Duodenal mucosa (tissue), 2 donors: ENCODE measurements at regions not wholly inside any gene's neighbourhood (a gene's known extent, or its start where the extent isn't known, plus 50 kb on each side); places are given as distances from the start of the nearest gene placed in this dataset.

Experiments
- H3K27ac ChIP-seq: one replicate; pipeline ENCODE4 v1.7.0; 2013; ENCODE audit warnings: low read depth, low read length
- H3K27me3 ChIP-seq, 2 donors: one replicate each; pipeline ENCODE4 v1.7.0; 2013; ENCODE audit warnings: low read length in 2 of 2, control low read depth in 1 of 2; ENCODE audit not compliant: insufficient read depth in 2 of 2, control insufficient read depth in 1 of 2
- H3K36me3 ChIP-seq, 2 donors: one replicate each; pipeline ENCODE4 v1.7.0; 2013; ENCODE audit warnings: low read length in 2 of 2, control low read depth in 1 of 2; ENCODE audit not compliant: insufficient read depth in 2 of 2, control insufficient read depth in 1 of 2
- H3K4me1 ChIP-seq, 2 donors: one replicate each; pipeline ENCODE4 v1.7.0; 2013; ENCODE audit warnings: low read length in 2 of 2, control low read depth in 1 of 2; ENCODE audit not compliant: insufficient read depth in 2 of 2, control insufficient read depth in 1 of 2
- H3K4me3 ChIP-seq, 2 donors: one replicate each; pipeline ENCODE4 v1.7.0; 2013; ENCODE audit warnings: low read length in 2 of 2, low read depth in 1 of 2
- H3K9ac ChIP-seq, 2 donors: one replicate each; pipeline ENCODE4 v1.7.0; 2013; ENCODE audit warnings: low read length in 2 of 2, low read depth in 1 of 2
- H3K9me3 ChIP-seq, 2 donors: one replicate each; pipeline ENCODE4 v1.7.0; 2013; ENCODE audit warnings: low read length in 2 of 2, control low read depth in 1 of 2; ENCODE audit not compliant: control insufficient read depth in 1 of 2

DNA sequence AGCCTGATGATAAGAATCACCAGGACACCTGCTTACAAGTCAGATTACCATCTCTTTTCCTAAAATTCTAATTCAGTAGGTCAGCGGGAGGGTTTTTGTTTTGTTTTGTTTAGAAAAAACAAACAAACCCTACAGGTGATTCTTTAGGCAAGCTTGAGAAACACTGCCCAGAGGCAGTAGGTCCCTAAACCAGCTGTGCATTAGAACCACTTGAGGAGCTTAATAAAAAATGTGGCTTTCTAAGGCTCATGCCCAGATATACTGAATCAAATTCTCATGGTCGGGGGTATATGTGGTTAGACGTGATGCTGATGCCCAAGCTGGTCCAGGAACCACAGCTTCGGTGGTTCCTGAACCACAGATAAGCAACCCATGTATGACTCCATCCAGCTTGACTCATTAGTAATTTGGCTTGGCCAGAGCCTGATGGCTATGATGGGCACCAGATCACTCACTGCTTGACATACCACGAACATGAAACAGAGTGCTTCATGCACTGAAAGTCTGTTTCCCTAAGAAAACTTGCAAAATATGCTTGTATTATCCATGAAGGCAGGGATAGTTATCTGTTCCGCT lies 338.1 kb upstream of the F9 start:
- H3K27ac ChIP-seq, result no peak overlapping the region
- peaks cover 0 to 18% of the 10 kb centered on the region in 2 donors for H3K27me3 ChIP-seq
- no peaks in the 10 kb centered on the region for H3K36me3 ChIP-seq
- H3K4me3 ChIP-seq, result no peak overlapping the region
- H3K9me3 ChIP-seq, result no peaks in the 10 kb centered on the region
- no peak overlapping the region for H3K9ac ChIP-seq
- no peaks in the 10 kb centered on the region for H3K4me1 ChIP-seq

- Histone ChIP-seq H3K27ac (no peak overlapping the region), H3K4me3 (no peak overlapping the region), H3K36me3 (no peaks in the 10 kb centered on the region), H3K27me3 (peaks cover 0 to 18% of the 10 kb centered on the region in 2 donors), H3K4me1 (no peaks in the 10 kb centered on the region), H3K9me3 (no peaks in the 10 kb centered on the region), H3K9ac (no peak overlapping the region)
These were observed 338.7 kb upstream of the F9 start for GRCh38 chrX:139191746-139192385.

- Histone ChIP-seq H3K27ac (no peak overlapping the region), H3K27me3 (peaks cover 0 to 13% of the 10 kb centered on the region in 2 donors), H3K4me3 (no peak overlapping the region), H3K4me1 (no peaks in the 10 kb centered on the region), H3K9me3 (no peaks in the 10 kb centered on the region), H3K36me3 (no peaks in the 10 kb centered on the region), H3K9ac (no peak overlapping the region)
These were observed 339.3 kb upstream of the F9 start for GRCh38 chrX:139191286-139191685.

DNA sequence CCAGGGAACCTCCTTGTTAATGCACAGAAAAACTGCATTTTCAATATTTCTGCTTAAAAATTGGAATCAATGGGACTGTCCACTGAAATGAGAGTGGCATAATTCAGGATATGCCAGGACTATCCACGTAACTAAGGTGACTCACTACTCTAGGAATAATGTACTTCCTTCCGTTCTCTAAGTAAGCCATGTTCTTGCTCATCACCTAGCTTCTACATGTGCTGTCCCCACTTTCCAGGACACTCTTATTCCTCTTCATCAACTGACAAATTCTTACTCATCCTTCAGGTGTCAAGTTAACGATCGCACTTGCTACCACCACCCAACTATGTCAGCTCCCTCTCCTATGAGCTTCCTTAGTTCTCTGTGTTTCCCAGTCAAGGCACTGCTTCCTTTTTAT lies 342.8 kb upstream of the F9 start:
- Histone ChIP-seq H3K36me3 (no peaks in the 10 kb centered on the region), H3K4me1 (no peaks in the 10 kb centered on the region), H3K27ac (no peak overlapping the region), H3K4me3 (no peak overlapping the region), H3K27me3 (no peaks in the 10 kb centered on the region), H3K9ac (no peak overlapping the region), H3K9me3 (no peaks in the 10 kb centered on the region)

DNA sequence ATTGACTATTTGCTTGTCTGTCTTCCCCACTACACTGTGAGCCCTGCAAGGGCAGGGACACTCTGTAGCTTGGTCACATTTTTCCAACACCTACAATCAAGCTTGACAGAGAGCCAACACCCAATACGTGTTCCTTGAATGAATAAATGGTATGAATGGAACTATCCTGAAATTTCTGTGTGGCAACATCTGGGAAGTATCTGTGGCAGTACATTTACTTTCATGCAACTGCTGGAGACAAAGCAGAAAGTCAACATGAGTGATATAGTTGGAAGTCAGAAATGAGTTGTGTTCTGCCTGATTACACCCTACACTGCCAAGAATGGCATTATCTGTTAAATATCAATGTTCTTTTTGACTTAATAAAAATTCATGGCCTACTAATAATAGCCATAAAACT lies 343.5 kb upstream of the F9 start:
- Histone ChIP-seq H3K4me3 (no peak overlapping the region), H3K36me3 (no peaks in the 10 kb centered on the region), H3K4me1 (no peaks in the 10 kb centered on the region), H3K27me3 (no peaks in the 10 kb centered on the region), H3K9ac (no peak overlapping the region), H3K9me3 (no peaks in the 10 kb centered on the region), H3K27ac (no peak overlapping the region)

DNA sequence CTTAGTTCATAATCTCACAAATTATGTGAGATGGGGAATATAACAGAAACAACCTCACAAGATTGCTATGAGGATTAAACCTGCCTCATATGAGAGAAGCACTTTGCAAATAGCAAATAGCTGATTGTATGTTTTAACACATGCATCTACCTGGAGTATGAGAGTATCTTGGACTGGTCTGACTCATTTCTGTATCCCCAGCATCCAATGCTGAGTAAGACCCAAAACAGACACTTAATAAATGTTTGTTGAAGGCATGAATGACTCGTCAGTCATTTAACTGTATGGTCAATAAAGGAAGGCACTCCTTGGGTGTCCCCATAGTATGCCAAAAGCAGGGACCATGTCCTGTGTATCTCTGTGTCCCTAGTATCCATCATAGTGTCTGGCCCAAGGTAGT lies 350.9 kb upstream of the F9 start:
- H3K27me3 ChIP-seq, result no peaks in the 10 kb centered on the region
- no peak overlapping the region for H3K27ac ChIP-seq
- H3K36me3 ChIP-seq, result no peaks in the 10 kb centered on the region
- no peaks in the 10 kb centered on the region for H3K9me3 ChIP-seq
- H3K4me1 ChIP-seq, result no peaks in the 10 kb centered on the region
- no peak overlapping the region for H3K9ac ChIP-seq
- no peak overlapping the region for H3K4me3 ChIP-seq

GRCh38 chrX:139178980-139179379 lies 351.6 kb upstream of the F9 start:
- H3K4me3 ChIP-seq, result no peak overlapping the region
- no peaks in the 10 kb centered on the region for H3K4me1 ChIP-seq
- H3K36me3 ChIP-seq, result no peaks in the 10 kb centered on the region
- H3K9me3 ChIP-seq, result no peaks in the 10 kb centered on the region
- no peaks in the 10 kb centered on the region for H3K27me3 ChIP-seq
- no peak overlapping the region for H3K27ac ChIP-seq
- no peak overlapping the region for H3K9ac ChIP-seq

DNA sequence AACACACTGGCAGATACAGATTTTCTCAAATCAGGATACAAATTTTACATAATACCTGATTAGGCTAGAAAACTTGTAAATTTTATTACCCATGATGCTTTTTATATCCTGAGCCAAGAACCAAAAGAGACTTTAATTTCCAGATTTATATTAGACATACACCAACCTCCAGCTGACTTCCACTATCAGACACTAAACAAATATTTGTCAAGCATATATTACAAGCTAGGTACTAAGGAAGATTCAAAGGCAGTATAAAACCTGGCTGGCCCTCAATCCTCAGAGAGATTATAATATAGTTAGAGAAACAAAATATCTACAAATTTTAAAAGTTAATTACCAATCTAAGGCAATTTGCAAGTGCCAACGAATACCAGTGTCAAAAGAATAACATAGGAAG lies 357.8 kb upstream of the F9 start:
- H3K27me3 ChIP-seq, result no peaks in the 10 kb centered on the region

GRCh38 chrX:139170526-139171173 lies 359.9 kb upstream of the F9 start:
- no peaks in the 10 kb centered on the region for H3K4me1 ChIP-seq
- no peak overlapping the region for H3K27ac ChIP-seq
- H3K36me3 ChIP-seq, result no peaks in the 10 kb centered on the region
- no peaks in the 10 kb centered on the region for H3K9me3 ChIP-seq
- H3K9ac ChIP-seq, result no peak overlapping the region
- no peak overlapping the region for H3K4me3 ChIP-seq
- no peaks in the 10 kb centered on the region for H3K27me3 ChIP-seq

More for the DNA sequence above, 357.8 kb upstream of the F9 start:
- no peak overlapping the region for H3K4me3 ChIP-seq
- no peak overlapping the region for H3K27ac ChIP-seq
- H3K36me3 ChIP-seq, result no peaks in the 10 kb centered on the region
- H3K9ac ChIP-seq, result no peak overlapping the region
- no peaks in the 10 kb centered on the region for H3K9me3 ChIP-seq
- no peaks in the 10 kb centered on the region for H3K4me1 ChIP-seq

GRCh38 chrX:139167282-139167681 lies 363.3 kb upstream of the F9 start:
- H3K27me3 ChIP-seq, result no peaks in the 10 kb centered on the region
- H3K9ac ChIP-seq, result no peak overlapping the region
- no peaks in the 10 kb centered on the region for H3K9me3 ChIP-seq
- no peak overlapping the region for H3K4me3 ChIP-seq
- no peaks in the 10 kb centered on the region for H3K4me1 ChIP-seq
- no peak overlapping the region for H3K27ac ChIP-seq
- H3K36me3 ChIP-seq, result no peaks in the 10 kb centered on the region
